Myocyte (in vitro differentiated cells): ENCODE measurements at regions not wholly inside any gene's neighbourhood (a gene's known extent, or its start where the extent isn't known, plus 50 kb on each side); places are given as distances from the start of the nearest gene placed in this dataset.
A peak's percentile ranks its signal among the peaks of the same experiment; 100 is the strongest.
"Not testable (repeated sequence)": the region's sequence is repeated elsewhere in the genome, so short reads cannot be mapped to it uniquely, and the experiment has no call there.

Source experiments
- DNase-seq: peaks from one replicate; pipeline ENCODE4 v3.0.0-alpha.2; 2012; ENCODE audit warnings: low read depth

DNA sequence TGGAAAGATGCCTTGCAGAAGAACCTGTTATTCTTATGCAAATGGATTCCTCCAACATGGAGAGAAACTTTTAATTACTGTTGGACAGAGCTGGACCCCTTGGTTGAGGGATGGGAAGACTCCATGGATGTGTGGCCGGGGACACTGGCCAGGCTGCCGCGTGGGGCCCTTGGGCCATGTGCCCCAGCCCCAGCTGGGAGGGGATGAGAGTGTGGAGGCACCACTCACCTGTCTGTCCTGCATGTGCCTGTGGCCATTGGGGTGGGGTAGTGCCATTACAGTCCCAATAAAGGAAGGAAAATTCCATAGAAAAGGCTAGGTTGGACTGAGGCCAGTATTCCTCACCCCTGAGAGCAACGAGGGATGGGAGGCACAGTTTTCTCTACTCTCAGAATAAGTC, 564.5 kb upstream of the PTBP2 start:
- no peak for DNase-seq

- no peak for DNase-seq
Observed at GRCh38 chr1:96159379-96159778, 562.2 kb upstream of the PTBP2 start.

DNA sequence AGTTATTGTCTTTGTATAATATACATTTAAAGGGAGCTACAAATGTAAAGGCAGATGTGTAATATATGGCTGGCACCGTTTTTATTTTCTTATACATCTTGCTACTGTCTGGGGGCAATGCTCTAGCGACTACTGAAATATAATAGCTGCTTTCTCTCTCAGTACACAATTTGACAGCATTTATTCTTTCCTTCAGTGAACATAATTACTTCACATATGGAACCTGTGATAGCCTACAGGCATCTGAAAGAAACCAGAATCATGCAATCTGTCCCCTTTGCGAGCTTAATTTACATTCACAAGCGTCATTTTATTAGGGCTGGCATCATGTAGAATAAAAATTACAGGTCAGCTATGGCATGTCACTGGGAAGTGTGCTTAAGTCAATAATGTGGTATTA, 557.5 kb upstream of the PTBP2 start:
- DNase-seq = no peak

GRCh38 chr1:96178053-96178452, 543.5 kb upstream of the PTBP2 start:
- DNase-seq = no peak

GRCh38 chr1:96183485-96183884, 538.1 kb upstream of the PTBP2 start:
- DNase-seq = no peak

DNA sequence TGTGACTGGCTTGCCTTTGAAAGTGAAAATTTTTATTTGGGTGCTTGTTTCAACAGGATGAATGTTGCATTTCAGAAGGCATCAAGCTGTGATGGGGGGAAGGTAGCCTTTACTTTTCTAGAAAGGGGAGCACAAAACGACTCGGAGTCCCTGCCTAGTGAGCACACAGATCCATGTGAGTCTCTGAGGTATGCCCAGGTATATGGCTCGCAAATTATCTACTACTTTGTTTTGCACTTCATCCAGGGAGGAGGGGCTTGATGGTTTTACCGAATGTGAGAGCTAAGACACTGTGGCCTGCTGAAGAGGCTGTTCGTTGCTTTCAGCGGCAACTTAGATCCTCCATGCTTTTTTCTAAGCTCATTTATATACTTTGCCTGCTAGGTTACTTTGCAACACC, 537.7 kb upstream of the PTBP2 start:
- DNase-seq = no peak

DNA sequence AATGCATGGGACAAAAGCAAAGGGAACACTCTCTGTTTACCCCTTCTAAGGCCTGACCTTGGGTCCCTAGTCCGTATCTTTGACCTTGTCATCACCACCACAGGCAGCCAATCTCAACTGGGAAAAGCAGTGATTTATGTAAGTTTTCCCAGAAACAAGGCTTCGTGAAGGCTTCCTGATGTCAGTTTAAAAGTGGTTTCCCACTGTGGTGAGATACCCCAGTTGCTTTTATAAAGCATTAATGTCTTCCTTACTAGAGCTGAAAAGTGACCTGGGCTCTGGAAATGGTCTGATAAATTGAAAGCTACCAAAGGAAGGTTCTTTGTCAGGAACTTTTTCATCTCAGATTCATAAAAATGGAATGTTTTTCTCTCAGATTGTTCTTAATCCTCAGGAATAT, 536.4 kb upstream of the PTBP2 start:
- no peak for DNase-seq

DNA sequence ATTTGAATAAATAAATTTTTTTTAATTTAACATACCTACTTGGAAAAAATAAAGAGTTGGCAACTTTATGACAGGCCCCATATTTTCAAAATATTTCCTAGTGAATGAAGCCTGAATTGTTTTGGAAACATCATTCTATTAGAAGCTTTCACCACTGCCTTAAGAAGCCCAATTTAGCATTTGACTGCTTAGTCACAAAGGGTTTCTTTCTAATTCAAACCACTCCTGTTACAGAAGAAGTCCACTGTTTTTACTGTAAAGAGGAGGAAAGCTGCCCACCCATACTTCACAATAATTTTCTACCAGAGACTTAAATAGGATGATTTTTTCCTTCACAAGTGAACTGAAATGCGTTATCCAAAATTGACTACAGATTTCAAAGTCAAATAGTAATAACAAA, 534.6 kb upstream of the PTBP2 start:
- DNase-seq = no peak

- DNase-seq = no peak
Observed at GRCh38 chr1:96191165-96191564, 530.4 kb upstream of the PTBP2 start.

- no peak for DNase-seq
Observed at GRCh38 chr1:96206451-96206850, 515.1 kb upstream of the PTBP2 start.

DNA sequence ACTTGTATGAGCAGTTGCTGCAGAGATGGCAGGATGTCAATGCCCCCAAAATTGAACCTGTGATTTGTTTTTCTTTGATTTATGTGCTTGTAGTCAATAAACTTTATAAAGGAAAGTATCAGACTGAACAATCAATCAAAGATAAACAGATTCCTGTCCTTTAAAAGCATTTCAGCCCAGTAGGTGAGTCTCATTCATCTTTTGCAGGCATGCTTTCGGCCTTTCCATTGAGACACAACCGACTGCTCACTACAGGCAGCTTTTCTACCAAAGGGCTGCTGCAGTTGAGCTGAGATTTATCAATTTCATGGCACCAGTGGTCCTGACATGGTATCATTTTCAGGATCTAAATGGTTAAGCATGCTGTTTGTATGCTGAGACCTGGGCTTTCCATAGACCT, 513.6 kb upstream of the PTBP2 start:
- no peak for DNase-seq

DNA sequence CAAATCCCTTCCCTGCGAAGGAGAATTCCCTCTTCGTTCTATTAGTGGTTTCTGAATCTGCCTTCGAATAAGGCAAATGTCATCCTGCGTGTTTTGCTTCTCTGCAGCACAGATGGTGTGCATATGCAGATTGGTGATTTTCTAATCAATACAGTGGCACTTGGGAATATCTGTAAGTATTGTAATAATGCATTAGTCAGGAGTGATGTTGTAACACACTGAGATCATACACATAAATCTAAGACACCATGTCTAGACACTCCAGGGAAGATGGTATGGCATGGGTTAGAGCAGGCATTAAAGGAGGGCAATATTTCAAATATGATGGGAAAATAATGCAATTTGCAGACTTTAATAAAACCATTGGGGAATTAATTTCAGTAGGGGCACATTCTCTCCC, 513.2 kb upstream of the PTBP2 start:
- DNase-seq = no peak

DNA sequence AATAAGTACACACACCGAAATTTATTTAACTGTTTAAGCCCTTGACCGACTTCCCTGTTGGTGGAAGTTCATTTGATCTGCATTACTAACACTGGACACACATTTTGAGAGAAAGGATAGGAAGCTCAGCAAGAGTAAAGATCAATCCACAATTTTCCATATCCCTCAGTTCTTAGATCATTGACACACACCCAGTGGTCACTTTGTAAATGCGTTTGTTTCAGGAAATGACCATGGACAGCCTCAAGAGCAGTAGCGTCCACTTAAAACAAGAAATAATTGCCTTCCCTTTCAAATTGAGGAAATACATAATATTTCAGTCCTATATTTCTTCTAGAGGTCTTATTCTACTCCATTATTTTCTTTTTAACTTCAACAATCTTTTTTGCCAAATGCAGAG, 511.5 kb upstream of the PTBP2 start:
- DNase-seq = no peak

DNA sequence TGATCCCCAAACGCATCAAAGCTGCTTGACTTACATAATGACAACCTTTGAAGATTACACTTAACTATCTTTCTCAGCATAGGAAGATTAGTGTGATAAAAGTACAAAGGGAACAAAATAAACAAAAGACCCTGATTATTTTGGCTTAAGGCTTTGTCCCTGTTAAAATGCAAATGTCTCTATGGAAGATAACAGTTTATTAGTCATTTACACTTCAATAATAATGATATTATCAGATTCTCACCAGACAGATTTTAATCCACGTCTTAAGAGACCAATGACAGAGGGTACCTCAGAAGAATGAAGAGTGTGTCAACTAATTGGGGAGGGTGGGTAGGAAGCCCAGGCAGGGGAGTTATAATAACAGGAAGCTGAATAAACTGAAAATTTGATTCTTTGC, 510.4 kb upstream of the PTBP2 start:
- DNase-seq = no peak

- DNase-seq = no peak
Observed at GRCh38 chr1:96214982-96215381, 506.6 kb upstream of the PTBP2 start.

DNA sequence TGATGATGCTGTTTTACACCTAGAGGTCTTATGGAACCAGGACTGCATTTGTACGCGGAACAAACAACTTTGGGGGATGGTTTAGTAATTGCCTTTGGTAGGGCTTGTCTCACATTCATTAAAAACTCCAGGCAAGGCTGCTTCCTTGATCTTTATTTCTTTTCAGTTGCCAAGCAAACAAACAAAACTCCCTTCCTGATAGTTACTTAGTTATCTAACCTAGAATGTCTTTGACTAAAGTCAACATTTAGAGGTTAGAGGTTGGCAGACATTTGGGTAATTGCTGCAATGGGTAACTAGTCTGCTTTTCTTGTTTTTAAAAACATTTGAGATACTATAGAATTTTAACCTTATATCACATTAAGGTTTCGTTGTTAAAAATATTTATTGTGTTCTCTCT, 500.9 kb upstream of the PTBP2 start:
- DNase-seq = no peak

GRCh38 chr1:96222701-96223100, 498.9 kb upstream of the PTBP2 start:
- DNase-seq = no peak

GRCh38 chr1:96224229-96224628, 497.4 kb upstream of the PTBP2 start:
- DNase-seq = not testable (repeated sequence)

DNA sequence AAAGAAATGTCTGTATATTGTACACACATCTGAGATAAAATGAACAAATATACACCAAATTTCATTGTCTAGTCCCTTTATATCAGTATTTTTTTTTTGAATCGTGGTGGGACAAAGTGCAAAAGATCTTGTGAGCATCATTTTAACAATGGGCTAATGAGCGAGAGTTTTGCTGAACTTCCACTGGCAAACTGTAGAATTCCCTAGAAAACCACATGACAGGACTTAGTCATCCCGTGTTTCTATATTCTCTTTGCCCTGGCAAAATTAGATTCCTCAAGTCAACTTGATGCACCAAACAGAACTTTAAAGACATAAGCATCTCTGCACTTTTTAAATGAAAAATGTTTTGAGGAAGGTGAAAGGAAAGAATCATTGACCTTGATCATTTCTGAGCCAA, 488.2 kb upstream of the PTBP2 start:
- no peak for DNase-seq

GRCh38 chr1:96234299-96234698, 487.3 kb upstream of the PTBP2 start:
- no peak for DNase-seq

GRCh38 chr1:96236156-96236739, 485.3 kb upstream of the PTBP2 start:
- DNase-seq = peak; percentile 72

- DNase-seq = no peak
Observed at GRCh38 chr1:96238426-96238825, 483.2 kb upstream of the PTBP2 start.

DNA sequence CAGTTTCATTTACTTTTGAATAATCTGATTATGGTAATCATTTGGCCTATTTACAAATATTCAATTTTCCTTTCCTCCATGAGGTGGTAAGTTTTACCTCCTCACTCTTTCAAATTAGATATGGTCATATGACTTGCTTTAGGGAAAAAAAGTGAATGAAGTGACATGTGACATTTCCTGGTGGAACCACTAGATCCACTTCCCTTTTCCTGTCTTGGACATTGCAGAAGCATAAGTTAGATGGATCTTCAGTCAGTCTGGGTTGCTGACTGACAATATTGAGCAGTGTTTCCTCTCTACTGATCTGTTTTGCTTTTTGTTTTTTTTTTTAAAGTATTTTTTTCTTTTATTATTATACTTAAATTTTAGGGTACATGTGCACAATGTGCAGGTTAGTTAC, 481.1 kb upstream of the PTBP2 start:
- no peak for DNase-seq
